PFSK-1 (cell line): ENCODE measurements at regions not wholly inside any gene's neighbourhood (a gene's known extent, or its start where the extent isn't known, plus 50 kb on each side); places are given as distances from the start of the nearest gene placed in this dataset.

Source experiments
- POLR2AphosphoS5 ChIP-seq: IDR thresholded peaks from 2 replicates; pipeline ENCODE4 v1.6.1; 2012; ENCODE audit warnings: low read depth, mild to moderate bottlenecking, control low read depth, low read length, moderate library complexity
- REST ChIP-seq, 2 experiments: IDR thresholded peaks; 2 replicates each; pipeline versions ENCODE4 v1.6.1 to v1.8.0; 2011 to 2012; ENCODE audit warnings: low read depth in 2 of 2, low read length in 2 of 2, control low read depth in 1 of 2, inconsistent platforms in 1 of 2, mild to moderate bottlenecking in 1 of 2, moderate library complexity in 1 of 2; ENCODE audit not compliant: insufficient read depth in 1 of 2
- SIN3A ChIP-seq: IDR thresholded peaks from 2 replicates; pipeline ENCODE4 v1.6.1; 2012; ENCODE audit warnings: mild to moderate bottlenecking, low read length, moderate library complexity, borderline replicate concordance; ENCODE audit not compliant: insufficient read depth
- TAF1 ChIP-seq: IDR thresholded peaks from 2 replicates; pipeline ENCODE4 v1.6.1; 2012; ENCODE audit warnings: low read length, control low read depth, borderline replicate concordance; ENCODE audit not compliant: insufficient read depth

DNA sequence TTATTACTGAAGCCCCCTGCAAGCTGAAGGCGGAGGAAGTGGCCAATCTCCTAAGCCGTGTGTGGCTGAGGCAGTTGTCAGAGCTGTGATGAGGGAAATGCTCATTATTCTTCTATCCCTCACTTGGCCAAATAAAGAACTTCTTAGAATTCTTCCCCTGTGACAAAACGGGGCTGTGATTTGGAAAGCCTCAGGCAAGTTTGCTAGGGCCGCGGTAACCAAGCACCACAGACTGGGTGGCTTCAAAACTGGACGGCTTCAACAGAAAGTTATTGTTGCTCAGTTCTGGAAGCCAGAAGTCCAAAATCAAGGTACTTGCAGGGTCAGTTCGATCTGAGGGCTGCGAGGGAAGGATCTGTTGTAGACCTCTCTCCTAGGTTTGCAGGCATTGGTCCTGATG lies 72.3 kb upstream of the STEAP1B start:
- TF ChIP-seq POLR2AphosphoS5 (no peak), SIN3A (no peak), REST (IDR thresholded peaks at IDR 0.05; ENCODE audit: insufficient read depth in 1 of 2, low read depth in 2 of 2, low read length in 2 of 2) (no peak), TAF1 (no peak)
